Testis (tissue), 2 donors: ENCODE measurements at regions not wholly inside any gene's neighbourhood (a gene's known extent, or its start where the extent isn't known, plus 50 kb on each side); places are given as distances from the start of the nearest gene placed in this dataset.
A peak's percentile ranks its signal among the peaks of the same experiment; 100 is the strongest.

Experiments used
- DNase-seq: peaks from one replicate; pipeline ENCODE4 v3.0.0-alpha.2; 2019
- H3K27ac ChIP-seq, 2 donors: fragments of 200-600 bp; sonication (generic); one replicate each; pipeline ENCODE4 v1.5.1; 2019
- H3K27me3 ChIP-seq: fragments of 200-600 bp; sonication (generic); one replicate; pipeline ENCODE4 v1.5.1; 2019
- H3K36me3 ChIP-seq: fragments of 200-600 bp; sonication (generic); one replicate; pipeline ENCODE4 v1.5.1; 2017; ENCODE audit warnings: low read depth; ENCODE audit errors: missing control alignments
- H3K4me1 ChIP-seq: fragments of 200-600 bp; sonication (generic); one replicate; pipeline ENCODE4 v1.5.1; 2019
- H3K4me3 ChIP-seq, 2 donors: fragments of 200-600 bp; sonication (generic); one replicate each; pipeline ENCODE4 v1.5.1; 2017 to 2019
- H3K9me3 ChIP-seq: fragments of 200-600 bp; sonication (generic); one replicate; pipeline ENCODE4 v1.5.1; 2017
- CTCF ChIP-seq, 3 experiments: fragments of 450-650 bp in 2 of 3; fragments of 200-600 bp in 1 of 3; sonication (generic) in 1 of 3; IDR thresholded peaks; one replicate each; pipeline ENCODE4 v1.5.1; 2016 to 2019; ENCODE audit warnings: antibody characterized with exemption in 3 of 3, mild to moderate bottlenecking in 2 of 3, moderate library complexity in 1 of 3
- POLR2A ChIP-seq: fragments of 450-650 bp; IDR thresholded peaks from one replicate; pipeline ENCODE4 v1.6.1; 2017; ENCODE audit warnings: antibody characterized with exemption, mild to moderate bottlenecking, moderate library complexity
- WGBS, 2 donors: methylation state at CpG; one replicate each; pipeline ENCODE4 v1.1.5; 2018; 5-methylcytosine and 5-hydroxymethylcytosine counted together
- intact Hi-C: fragments of 100-400 bp; cut with DNase I; formaldehyde crosslinking; loops from one replicate; pipeline ENCODE4 v1.15.1; 2023; ENCODE audit warnings: low total_unique reads

GRCh38 chr6:51494342-51494741 is 593.1 kb downstream of the PKHD1 start:
- no peak for DNase-seq
- Histone ChIP-seq H3K27me3 (no peaks in the 10 kb centered on the region), H3K27ac (no peak overlapping the region), H3K9me3 (no peaks in the 10 kb centered on the region), H3K36me3 (no peaks in the 10 kb centered on the region), H3K4me1 (peaks cover 8% of the 10 kb centered on the region), H3K4me3 (no peak overlapping the region)
- WGBS, 2 donors: 90 to 97% methylated on average over 5 of the region's 5 CpGs
- TF ChIP-seq POLR2A (no peak), CTCF (IDR thresholded peaks at IDR 0.05) (peak in 1 of 3 experiments; percentile 14)
- intact Hi-C loops: no loop called here

GRCh38 chr6:51495096-51495495 is 592.3 kb downstream of the PKHD1 start:
- no peak overlapping the region for H3K4me3 ChIP-seq
- peak; percentile 84 for DNase-seq
- peak overlapping the region in 1 of 2 donors; percentile 9 for H3K27ac ChIP-seq
- no peaks in the 10 kb centered on the region for H3K9me3 ChIP-seq
- peaks cover 8% of the 10 kb centered on the region for H3K4me1 ChIP-seq
- H3K27me3 ChIP-seq: no peaks in the 10 kb centered on the region
- intact Hi-C loops: no loop called here
- H3K36me3 ChIP-seq: no peaks in the 10 kb centered on the region
- TF ChIP-seq CTCF (IDR thresholded peaks at IDR 0.05) (no peak), POLR2A (no peak)
- WGBS, 2 donors: 19 to 52% methylated on average over 4 of the region's 4 CpGs

GRCh38 chr6:51495610-51496396 is 591.6 kb downstream of the PKHD1 start:
- intact Hi-C loops: no loop called here
- peaks cover 8% of the 10 kb centered on the region for H3K4me1 ChIP-seq
- no peaks in the 10 kb centered on the region for H3K9me3 ChIP-seq
- DNase-seq: no peak
- no peak overlapping the region for H3K4me3 ChIP-seq
- H3K27me3 ChIP-seq: no peaks in the 10 kb centered on the region
- no peak for TF ChIP-seq CTCF (IDR thresholded peaks at IDR 0.05)
- TF ChIP-seq POLR2A: no peak
- peak overlapping the region in 1 of 2 donors; percentile 9 for H3K27ac ChIP-seq
- H3K36me3 ChIP-seq: no peaks in the 10 kb centered on the region
- WGBS, 2 donors: 66 to 67% methylated on average over 3 of the region's 3 CpGs

- Histone ChIP-seq H3K27me3 (no peaks in the 10 kb centered on the region), H3K9me3 (no peaks in the 10 kb centered on the region), H3K36me3 (no peaks in the 10 kb centered on the region), H3K27ac (no peak overlapping the region), H3K4me1 (no peaks in the 10 kb centered on the region), H3K4me3 (no peak overlapping the region)
- intact Hi-C loops: no loop called here
- no peak for TF ChIP-seq CTCF (IDR thresholded peaks at IDR 0.05)
- no peak for TF ChIP-seq POLR2A
- no peak for DNase-seq
- WGBS, 2 donors: 67 to 70% methylated on average over 1 of the region's 1 CpG
Measured at GRCh38 chr6:51502996-51503395, 584.4 kb downstream of the PKHD1 start.

- Histone ChIP-seq H3K36me3 (no peaks in the 10 kb centered on the region), H3K4me1 (no peaks in the 10 kb centered on the region), H3K4me3 (no peak overlapping the region), H3K9me3 (no peaks in the 10 kb centered on the region), H3K27me3 (no peaks in the 10 kb centered on the region), H3K27ac (no peak overlapping the region)
- intact Hi-C loops: no loop called here
- DNase-seq: no peak
- TF ChIP-seq POLR2A (no peak), CTCF (IDR thresholded peaks at IDR 0.05) (no peak)
Measured at GRCh38 chr6:51505434-51505833, 582.0 kb downstream of the PKHD1 start.
